ENCODE measurements at regions not wholly inside any gene's neighbourhood (a gene's known extent, or its start where the extent isn't known, plus 50 kb on each side); places are given as distances from the start of the nearest gene placed in this dataset.
"Not testable (repeated sequence)": the region's sequence is repeated elsewhere in the genome, so short reads cannot be mapped to it uniquely, and the experiment has no call there.

- not testable (repeated sequence) for DNase-seq
Measured at GRCh38 chr2:87660164-87660563, 87.7 kb upstream of the PLGLB2 start.

- DNase-seq = not testable (repeated sequence)
Measured at GRCh38 chr2:87662316-87663290, 85.3 kb upstream of the PLGLB2 start.

DNA sequence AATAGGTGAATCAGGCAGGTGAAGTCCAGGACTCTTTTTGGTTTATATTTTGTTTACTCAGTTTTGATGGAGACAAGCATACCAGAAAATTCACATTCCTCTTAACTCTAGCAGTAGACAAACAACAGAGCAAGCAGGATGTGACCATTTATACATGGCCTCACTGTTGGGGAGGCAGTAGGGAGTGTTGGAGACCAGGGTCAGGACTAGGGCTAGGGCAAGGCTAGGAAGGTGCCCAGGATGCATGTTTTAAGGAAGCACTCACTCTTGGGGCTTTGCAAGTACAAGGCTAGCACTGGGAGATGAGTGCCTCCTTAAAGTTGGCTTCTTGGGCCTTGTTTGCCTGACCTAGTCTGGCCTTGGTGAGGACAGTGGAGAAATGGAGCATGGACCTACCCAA lies 84.5 kb upstream of the PLGLB2 start:
- DNase-seq = not testable (repeated sequence)

DNA sequence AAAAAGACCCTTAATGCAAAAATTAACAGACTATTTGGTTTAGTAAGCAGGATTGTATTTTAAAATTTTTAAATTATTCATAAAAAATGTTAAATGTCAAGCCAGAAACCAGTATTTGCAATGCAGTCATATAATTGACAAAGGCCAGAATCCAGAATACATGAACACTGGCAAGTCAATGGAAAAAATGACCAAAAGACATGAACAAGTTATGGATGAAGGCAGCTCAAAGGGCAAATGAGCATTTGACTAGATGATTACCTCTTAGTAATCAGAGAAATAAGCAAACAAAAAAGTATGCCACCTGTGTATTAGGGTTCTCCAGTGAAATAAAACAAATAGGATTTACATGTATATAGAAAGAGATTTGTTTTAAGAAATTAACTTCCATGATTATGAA lies 80.9 kb upstream of the PLGLB2 start:
- DNase-seq = not testable (repeated sequence)

- DNase-seq = not testable (repeated sequence)
Measured at GRCh38 chr2:87668361-87668760, 79.5 kb upstream of the PLGLB2 start.

DNA sequence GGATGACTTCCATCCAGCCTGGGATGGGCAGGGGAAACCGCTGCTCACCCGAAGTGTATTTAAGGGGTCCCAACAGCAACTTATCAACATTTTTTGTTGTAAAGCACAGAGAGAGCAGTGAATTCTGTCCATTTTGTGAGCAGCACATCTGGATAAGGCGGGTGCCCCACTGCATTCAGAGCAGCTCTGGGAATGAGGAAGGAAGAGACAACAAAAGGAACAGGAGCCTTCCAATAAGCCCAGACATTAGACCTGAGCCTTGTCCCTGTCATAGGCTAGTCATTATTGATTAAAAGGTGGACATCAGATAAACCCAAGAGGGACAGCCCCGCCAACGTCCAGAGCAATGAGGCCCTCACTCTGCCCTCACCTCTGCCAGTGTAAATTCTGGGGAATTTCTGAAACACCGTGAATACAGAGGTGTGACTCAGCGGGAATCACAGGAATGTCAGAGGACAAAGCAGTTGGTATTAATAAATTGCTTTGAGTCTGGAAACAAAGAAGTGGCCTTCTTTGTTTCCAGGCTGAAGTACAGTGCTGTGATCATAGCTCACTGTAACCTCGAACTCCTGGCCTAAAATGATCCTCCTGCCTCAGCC lies 78.2 kb upstream of the PLGLB2 start:
- not testable (repeated sequence) for DNase-seq

- DNase-seq = not testable (repeated sequence)
Measured at GRCh38 chr2:87672404-87672803, 75.5 kb upstream of the PLGLB2 start.

- DNase-seq = not testable (repeated sequence)
Measured at GRCh38 chr2:87674729-87675128, 73.2 kb upstream of the PLGLB2 start.

DNA sequence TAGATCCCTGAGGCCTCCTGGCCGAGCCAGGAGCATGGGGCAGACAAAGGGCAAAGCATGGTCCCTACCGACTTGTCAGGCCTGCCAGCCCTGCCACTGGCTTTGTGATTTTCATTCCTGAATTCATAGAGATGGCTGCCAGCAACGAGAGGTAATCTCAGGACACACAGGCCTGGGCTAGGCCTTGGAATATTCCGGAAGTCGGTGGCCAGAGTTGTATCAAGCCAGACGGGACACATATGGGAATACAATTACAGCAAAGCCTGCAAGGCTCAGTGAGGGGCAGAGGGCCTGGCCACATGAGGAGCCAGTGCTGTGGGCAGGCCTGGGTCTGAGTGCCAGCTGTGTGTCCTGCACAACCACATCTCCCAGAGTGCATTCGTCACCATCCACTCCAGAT lies 72.4 kb upstream of the PLGLB2 start:
- not testable (repeated sequence) for DNase-seq

- not testable (repeated sequence) for DNase-seq
Measured at GRCh38 chr2:87677421-87677923, 70.4 kb upstream of the PLGLB2 start.

DNA sequence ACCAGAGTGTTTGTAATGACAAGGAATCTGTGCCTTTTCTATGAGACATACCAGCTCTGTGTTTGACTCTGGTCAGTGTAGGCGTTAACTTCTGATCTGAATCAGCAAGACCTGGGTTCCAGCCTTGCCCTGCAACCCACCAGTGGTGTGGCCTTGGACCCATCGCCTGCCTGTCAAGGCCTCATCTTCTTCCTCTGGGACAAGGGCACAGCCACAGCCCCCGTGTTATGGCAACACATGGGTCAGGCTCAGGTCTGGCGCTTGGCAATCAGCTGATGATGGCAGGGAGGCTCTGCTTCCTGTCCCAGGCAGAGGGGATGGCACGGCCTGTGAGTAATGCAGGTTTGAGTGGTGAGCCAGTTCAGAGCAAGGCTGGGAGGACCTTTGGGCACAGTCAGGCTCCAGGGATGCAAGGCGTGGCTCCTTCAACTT lies 69.1 kb upstream of the PLGLB2 start:
- peak; percentile 12 for DNase-seq

DNA sequence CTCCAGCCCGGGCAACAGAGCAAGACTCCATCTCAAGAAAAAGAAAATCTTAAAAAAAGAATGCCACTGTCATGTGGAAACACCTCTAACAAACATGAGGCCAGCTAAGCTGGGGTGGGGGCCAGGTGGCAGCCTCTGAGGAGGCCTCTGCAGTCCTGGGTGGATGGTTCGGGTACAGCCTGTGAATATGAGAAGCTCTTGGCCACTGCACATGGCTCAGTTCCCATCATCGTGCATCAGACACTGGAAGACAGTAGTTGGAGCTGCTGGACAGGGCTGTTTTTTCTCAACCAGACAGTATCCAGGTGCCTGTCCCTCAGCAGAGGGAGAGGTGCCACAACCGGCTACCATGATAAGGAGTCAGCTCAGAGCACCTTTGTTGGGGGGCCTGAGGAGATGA lies 67.9 kb upstream of the PLGLB2 start:
- not testable (repeated sequence) for DNase-seq

- not testable (repeated sequence) for DNase-seq
Measured at GRCh38 chr2:87680691-87681090, 67.2 kb upstream of the PLGLB2 start.

GRCh38 chr2:87683451-87683850 lies 64.4 kb upstream of the PLGLB2 start:
- not testable (repeated sequence) for DNase-seq

DNA sequence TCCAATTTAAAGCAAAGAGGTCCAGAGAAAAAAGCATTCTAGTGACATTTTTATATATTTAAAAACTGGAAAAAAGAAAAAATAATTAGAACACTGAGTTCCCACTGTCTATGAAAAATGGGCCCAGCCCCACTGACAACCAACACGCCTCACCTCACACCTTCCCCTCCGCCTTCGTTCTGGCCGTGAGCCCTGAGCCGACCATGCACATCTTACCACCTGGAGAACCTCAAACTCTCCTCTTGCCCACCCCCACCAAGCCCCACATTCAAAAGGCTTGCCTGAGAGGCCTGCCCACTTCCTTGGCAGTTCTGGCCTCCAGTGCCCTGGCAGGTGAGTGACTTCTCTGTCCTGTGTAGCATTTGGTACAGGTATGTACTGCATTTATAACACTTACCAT lies 63.9 kb upstream of the PLGLB2 start:
- not testable (repeated sequence) for DNase-seq

DNA sequence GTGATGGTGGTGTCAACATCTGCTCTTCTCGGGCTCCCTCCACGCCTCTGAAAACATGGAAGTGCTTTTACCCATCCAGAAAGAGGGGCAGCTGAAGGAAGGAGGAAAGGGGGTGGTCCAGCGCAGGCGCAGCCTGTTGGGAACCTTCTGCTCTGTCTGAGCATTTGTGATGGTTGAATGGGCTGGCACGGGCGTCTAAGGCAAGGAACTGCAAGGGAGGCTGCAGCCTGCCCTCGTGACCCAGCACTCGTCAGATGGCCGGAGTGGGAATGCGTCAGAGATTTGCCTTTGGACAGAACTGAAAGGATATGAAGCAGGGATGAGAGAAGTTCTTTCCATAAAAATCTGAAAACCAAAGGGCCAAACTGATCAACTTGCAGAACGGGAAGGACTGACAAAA lies 62.3 kb upstream of the PLGLB2 start:
- not testable (repeated sequence) for DNase-seq

DNA sequence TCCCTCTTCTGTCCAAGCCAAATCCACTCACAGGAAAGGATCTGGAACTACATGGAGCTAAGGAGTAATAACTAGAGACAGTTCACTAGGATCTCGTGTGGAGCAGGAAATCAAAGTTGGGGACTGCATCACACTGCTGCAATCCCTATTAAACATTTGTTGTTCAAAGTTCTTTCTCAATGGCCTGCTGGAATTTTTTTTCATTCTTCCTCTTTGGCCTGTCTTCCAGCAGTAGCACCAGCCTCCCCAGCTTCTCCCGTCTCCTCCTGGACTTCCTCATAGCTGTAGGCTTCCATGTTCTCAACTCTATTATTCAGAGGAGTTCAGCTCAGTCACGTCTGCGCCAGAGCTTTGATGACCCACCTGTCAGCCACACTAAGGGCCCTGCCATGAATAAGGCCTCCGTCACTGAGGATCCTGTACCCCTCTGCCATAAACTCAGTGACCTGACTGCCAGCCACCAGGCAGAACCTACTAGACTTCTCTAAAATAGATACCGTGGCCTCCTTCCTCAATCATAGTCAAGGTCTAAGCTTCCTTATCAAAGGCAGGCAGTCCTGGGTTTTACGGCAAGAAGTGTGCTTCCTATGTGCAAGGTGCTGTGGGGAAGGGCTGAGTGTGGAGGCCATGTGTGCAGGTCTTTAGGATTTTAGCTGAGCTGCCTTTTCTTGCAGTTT lies 60.9 kb upstream of the PLGLB2 start:
- DNase-seq = not testable (repeated sequence)

DNA sequence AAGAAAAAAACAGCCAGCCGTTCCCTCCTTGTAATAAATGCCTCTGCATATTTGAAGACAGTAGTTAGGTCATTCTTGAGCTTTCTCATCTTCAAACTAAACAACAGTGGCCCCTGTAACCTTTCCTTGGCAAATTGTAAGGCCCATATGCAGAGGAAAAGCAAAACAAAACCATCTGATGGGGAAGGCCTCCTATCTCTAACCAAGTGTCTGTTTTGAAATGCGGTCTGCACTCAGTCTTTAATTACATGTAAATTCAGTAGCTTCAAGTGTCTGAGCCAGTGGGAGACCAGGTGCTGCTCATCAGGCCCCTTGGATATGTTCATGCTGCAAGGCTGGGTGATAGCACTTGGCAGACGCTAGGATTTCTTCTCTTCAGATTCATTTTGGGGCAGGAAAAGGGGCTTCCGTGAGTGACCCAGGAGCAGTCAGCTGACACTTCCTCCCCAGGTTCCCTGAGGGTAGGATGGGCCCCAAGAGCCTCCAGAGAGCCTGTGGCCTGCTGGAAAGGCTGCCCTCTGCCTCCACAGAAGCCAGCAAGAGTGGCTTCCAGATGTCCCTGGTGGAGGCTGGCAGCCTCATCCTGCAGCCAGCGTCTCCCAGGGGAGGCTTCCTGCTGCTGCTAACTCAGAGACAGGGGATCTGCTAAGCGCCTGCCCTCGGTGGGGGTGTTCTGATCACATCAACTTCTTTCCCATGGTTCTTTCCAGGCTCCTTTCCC lies 60.2 kb upstream of the PLGLB2 start:
- DNase-seq = not testable (repeated sequence)

- not testable (repeated sequence) for DNase-seq
Measured at GRCh38 chr2:87691899-87692592, 55.8 kb upstream of the PLGLB2 start.

DNA sequence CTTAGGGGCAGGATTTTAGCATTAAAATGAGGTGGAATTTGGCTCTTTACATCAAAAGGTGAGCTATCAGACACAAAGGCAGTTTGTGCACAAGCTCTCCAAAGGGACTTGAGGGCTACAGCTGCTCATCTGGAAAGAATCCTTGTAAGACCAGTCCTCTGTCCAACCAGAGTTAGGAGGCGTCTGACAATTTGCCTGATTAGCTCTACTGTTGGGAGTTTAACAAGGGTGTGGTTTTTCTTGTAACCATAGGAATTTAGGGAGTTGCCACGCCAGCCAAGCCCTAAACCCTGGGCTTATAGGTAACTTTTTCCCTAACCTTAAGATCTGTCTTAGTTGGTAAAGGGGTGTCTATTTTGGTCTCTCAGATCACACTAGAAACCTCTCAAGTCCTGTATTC lies 55.0 kb upstream of the PLGLB2 start:
- not testable (repeated sequence) for DNase-seq

DNA sequence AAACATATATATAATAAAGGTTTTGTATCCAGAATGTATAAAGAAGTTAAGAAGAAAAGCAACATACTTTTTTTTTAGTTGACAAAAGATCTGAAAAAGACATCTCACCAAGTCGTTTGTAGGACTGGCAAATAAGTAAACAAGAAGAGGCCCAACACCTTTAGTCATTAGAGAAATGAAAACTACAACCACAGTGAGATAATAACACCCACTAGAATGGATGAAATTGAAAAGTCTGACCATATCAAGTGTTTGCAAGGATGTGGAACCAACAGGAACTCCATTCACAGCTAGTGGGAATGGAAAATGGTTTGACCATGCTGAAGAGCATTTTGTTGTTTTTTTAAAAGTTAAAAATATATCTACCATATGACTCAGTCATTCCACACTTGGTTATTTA lies 54.0 kb upstream of the PLGLB2 start:
- DNase-seq = not testable (repeated sequence)
